Vagina (tissue), 2 donors: ENCODE measurements at regions not wholly inside any gene's neighbourhood (a gene's known extent, or its start where the extent isn't known, plus 50 kb on each side); places are given as distances from the start of the nearest gene placed in this dataset.
A peak's percentile ranks its signal among the peaks of the same experiment; 100 is the strongest.

Source experiments
- DNase-seq, 2 donors: peaks; one replicate each; pipeline ENCODE4 v3.0.0-alpha.2; 2017; ENCODE audit errors: extremely low spot score in 2 of 2
- H3K27ac ChIP-seq: fragments of 200-600 bp; sonication (generic); one replicate; pipeline ENCODE4 v1.5.1; 2019
- H3K27me3 ChIP-seq: fragments of 200-600 bp; sonication (generic); one replicate; pipeline ENCODE4 v1.5.1; 2019
- H3K36me3 ChIP-seq, 2 donors: fragments of 200-600 bp; sonication (generic); one replicate each; pipeline ENCODE4 v1.5.1; 2017 to 2019
- H3K4me1 ChIP-seq: fragments of 200-600 bp; sonication (generic); one replicate; pipeline ENCODE4 v1.5.1; 2019
- H3K4me3 ChIP-seq, 2 donors: fragments of 200-600 bp; sonication (generic); 1 replicate in 1 of 2; 2 replicates in 1 of 2; pipeline ENCODE4 v1.5.1; 2016 to 2019
- H3K9me3 ChIP-seq: fragments of 200-600 bp; sonication (generic); one replicate; pipeline ENCODE4 v1.5.1; 2019
- CTCF ChIP-seq, 3 experiments: fragments of 450-650 bp in 2 of 3; fragments of 200-600 bp in 1 of 3; sonication (generic) in 1 of 3; IDR thresholded peaks; one replicate each; pipeline ENCODE4 v1.5.1; 2017 to 2019; ENCODE audit warnings: antibody characterized with exemption in 3 of 3, mild to moderate bottlenecking in 2 of 3, moderate library complexity in 2 of 3
- POLR2A ChIP-seq, 2 donors: fragments of 450-650 bp; IDR thresholded peaks; one replicate each; pipeline ENCODE4 v1.6.1; 2017; ENCODE audit warnings: antibody characterized with exemption in 2 of 2, mild to moderate bottlenecking in 2 of 2, moderate library complexity in 2 of 2
- POLR2AphosphoS5 ChIP-seq, 2 donors: sonication (generic); formaldehyde crosslinking; IDR thresholded peaks; one replicate each; pipeline ENCODE4 v1.9.0; 2017; ENCODE audit warnings: antibody characterized with exemption in 2 of 2, mild to moderate bottlenecking in 2 of 2, low read depth in 1 of 2; ENCODE audit not compliant: insufficient read depth in 1 of 2
- intact Hi-C: fragments of 100-400 bp; cut with DNase I; formaldehyde crosslinking; loops from one replicate; pipeline ENCODE4 v1.15.1; 2023

- TF ChIP-seq CTCF (IDR thresholded peaks at IDR 0.05): no peak
- TF ChIP-seq POLR2A (IDR thresholded peaks at IDR 0.05): no peak
- TF ChIP-seq POLR2AphosphoS5 (IDR thresholded peaks at IDR 0.05; ENCODE audit: insufficient read depth in 1 of 2, low read depth in 1 of 2): no peak
- Histone ChIP-seq H3K27ac (no peak overlapping the region), H3K36me3 (no peaks in the 10 kb centered on the region), H3K4me1 (no peaks in the 10 kb centered on the region), H3K4me3 (no peak overlapping the region), H3K27me3 (no peaks in the 10 kb centered on the region), H3K9me3 (no peaks in the 10 kb centered on the region)
- DNase-seq: no peak
- intact Hi-C loops: no loop called here
Measured at GRCh38 chr13:22423261-22423660, 752.4 kb downstream of the FGF9 start.

GRCh38 chr13:22425087-22425486 is 754.2 kb downstream of the FGF9 start:
- Histone ChIP-seq H3K4me1 (no peaks in the 10 kb centered on the region), H3K27ac (no peak overlapping the region), H3K9me3 (no peaks in the 10 kb centered on the region), H3K27me3 (no peaks in the 10 kb centered on the region), H3K4me3 (no peak overlapping the region), H3K36me3 (no peaks in the 10 kb centered on the region)
- no peak for DNase-seq
- no peak for TF ChIP-seq CTCF (IDR thresholded peaks at IDR 0.05)
- no peak for TF ChIP-seq POLR2AphosphoS5 (IDR thresholded peaks at IDR 0.05; ENCODE audit: insufficient read depth in 1 of 2, low read depth in 1 of 2)
- TF ChIP-seq POLR2A (IDR thresholded peaks at IDR 0.05): no peak
- intact Hi-C loops: no loop called here

GRCh38 chr13:22427066-22427465 is 753.7 kb upstream of the SGCG start:
- peak overlapping the region; percentile 21 for H3K27ac ChIP-seq
- intact Hi-C loops: no loop called here

GRCh38 chr13:22427783-22428182 is 753.0 kb upstream of the SGCG start:
- Histone ChIP-seq H3K36me3 (no peaks in the 10 kb centered on the region), H3K9me3 (no peaks in the 10 kb centered on the region), H3K4me1 (no peaks in the 10 kb centered on the region), H3K4me3 (no peak overlapping the region), H3K27ac (peak overlapping the region; percentile 13), H3K27me3 (no peaks in the 10 kb centered on the region)
- no peak for DNase-seq
- no peak for TF ChIP-seq CTCF (IDR thresholded peaks at IDR 0.05)
- TF ChIP-seq POLR2AphosphoS5 (IDR thresholded peaks at IDR 0.05; ENCODE audit: insufficient read depth in 1 of 2, low read depth in 1 of 2): no peak
- no peak for TF ChIP-seq POLR2A (IDR thresholded peaks at IDR 0.05)
- intact Hi-C loops: no loop called here

More at GRCh38 chr13:22427066-22427465, 753.7 kb upstream of the SGCG start:
- Histone ChIP-seq H3K9me3 (no peaks in the 10 kb centered on the region), H3K27me3 (no peaks in the 10 kb centered on the region), H3K4me3 (no peak overlapping the region), H3K4me1 (no peaks in the 10 kb centered on the region), H3K36me3 (no peaks in the 10 kb centered on the region)
- TF ChIP-seq POLR2A (IDR thresholded peaks at IDR 0.05) (no peak), POLR2AphosphoS5 (IDR thresholded peaks at IDR 0.05; ENCODE audit: insufficient read depth in 1 of 2, low read depth in 1 of 2) (no peak), CTCF (IDR thresholded peaks at IDR 0.05) (no peak)
- no peak for DNase-seq

- DNase-seq: no peak
- TF ChIP-seq POLR2AphosphoS5 (IDR thresholded peaks at IDR 0.05; ENCODE audit: insufficient read depth in 1 of 2, low read depth in 1 of 2) (peak in 1 of 2 donors; percentile 29), POLR2A (IDR thresholded peaks at IDR 0.05) (no peak)
- no peaks in the 10 kb centered on the region for H3K27me3 ChIP-seq
- no peaks in the 10 kb centered on the region for H3K9me3 ChIP-seq
- H3K4me3 ChIP-seq: no peak overlapping the region
- no peaks in the 10 kb centered on the region for H3K36me3 ChIP-seq
- H3K4me1 ChIP-seq: no peaks in the 10 kb centered on the region
- intact Hi-C loops: no loop called here
- H3K27ac ChIP-seq: peak overlapping the region; percentile 13
Measured at GRCh38 chr13:22428188-22428828, 752.5 kb upstream of the SGCG start.
